K562 (cell line): ENCODE measurements at regions not wholly inside any gene's neighbourhood (a gene's known extent, or its start where the extent isn't known, plus 50 kb on each side); places are given as distances from the start of the nearest gene placed in this dataset.

Source experiments
- MGA ChIP-seq: fragments of 450-650 bp; IDR thresholded peaks from 2 replicates; pipeline ENCODE4 v1.6.1; 2016; ENCODE audit warnings: mild to moderate bottlenecking, moderate library complexity
- ZNF77 ChIP-seq: fragments of 250-450 bp; sonication (Bioruptor Pico); IDR thresholded peaks from 2 replicates; pipeline ENCODE4 v1.5.0; 2020

- TF ChIP-seq MGA (no peak), ZNF77 (CRISPR knock-in tag) (no peak)
These were observed 403.3 kb downstream of the HNRNPD start (continued) for GRCh38 chr4:81970454-81970853.
